K562 (cell line): ENCODE measurements at regions not wholly inside any gene's neighbourhood (a gene's known extent, or its start where the extent isn't known, plus 50 kb on each side); places are given as distances from the start of the nearest gene placed in this dataset.

ENCODE experiments used
- AFF4 ChIP-seq: sonication (generic); formaldehyde crosslinking; IDR thresholded peaks from 2 replicates; pipeline ENCODE4 v1.8.0; 2023; ENCODE audit warnings: mild to moderate bottlenecking, missing genetic modification reagents
- ATF1 ChIP-seq, 2 experiments: fragments of 450-650 bp in 1 of 2; IDR thresholded peaks; 2 replicates each; pipeline ENCODE4 v1.6.1; 2016; ENCODE audit warnings: missing compliant biosample characterization in 1 of 2, missing genetic modification characterization in 1 of 2
- CTCF ChIP-seq, 3 experiments: IDR thresholded peaks in 2 of 3; conservative IDR thresholded peaks in 1 of 3; 2 replicates each; pipeline ENCODE4 v1.5.1; 2011 to 2012; ENCODE audit warnings: low read length in 3 of 3, mild to moderate bottlenecking in 3 of 3, control low read depth in 2 of 3, improper control_type of control experiment in 1 of 3, inconsistent platforms in 1 of 3, low read depth in 1 of 3, mixed read lengths in 1 of 3, moderate library complexity in 1 of 3; ENCODE audit not compliant: insufficient read depth in 2 of 3
- DMBX1 ChIP-seq: fragments of 250-450 bp; sonication (Bioruptor Pico); IDR thresholded peaks from 2 replicates; pipeline ENCODE4 v1.8.0; 2022; ENCODE audit warnings: inconsistent platforms, mild to moderate bottlenecking, moderate library complexity, borderline replicate concordance
- ETV6 ChIP-seq, 3 experiments: fragments of 150-350 bp in 1 of 3; sonication (generic) in 1 of 3; formaldehyde crosslinking in 1 of 3; IDR thresholded peaks; 2 replicates each; pipeline versions ENCODE4 v1.6.1 to v1.8.0; 2014 to 2022; ENCODE audit warnings: borderline replicate concordance in 2 of 3, low read depth in 2 of 3, antibody characterized with exemption in 1 of 3, low read length in 1 of 3, mild to moderate bottlenecking in 1 of 3, missing genetic modification reagents in 1 of 3
- JUN ChIP-seq, 2 experiments: sonication (generic) in 1 of 2; formaldehyde crosslinking in 1 of 2; IDR thresholded peaks; 2 replicates each; pipeline versions ENCODE4 v1.6.1 to v1.8.0; 2012 to 2022; ENCODE audit warnings: borderline replicate concordance in 2 of 2, mild to moderate bottlenecking in 2 of 2, improper control_type of control experiment in 1 of 2, low read depth in 1 of 2, low read length in 1 of 2, missing genetic modification reagents in 1 of 2
- POLR2A ChIP-seq: fragments of 450-650 bp; conservative IDR thresholded peaks from 2 replicates; pipeline ENCODE4 v1.6.1; 2016
- RNF219 ChIP-seq: fragments of 250-450 bp; sonication (Bioruptor Pico); IDR thresholded peaks from 2 replicates; pipeline ENCODE4 v1.5.0; 2022; ENCODE audit warnings: mild to moderate bottlenecking
- TAF1 ChIP-seq: IDR thresholded peaks from 2 replicates; pipeline ENCODE4 v1.6.1; 2011; ENCODE audit warnings: mild to moderate bottlenecking, low read length, moderate library complexity; ENCODE audit not compliant: insufficient read depth, control insufficient read depth, severe bottlenecking; ENCODE audit errors: extremely low read depth
- ZC3H4 ChIP-seq: sonication (generic); formaldehyde crosslinking; IDR thresholded peaks from 2 replicates; pipeline ENCODE4 v1.9.0; 2021; ENCODE audit warnings: missing genetic modification reagents, borderline replicate concordance
- ZNF24 ChIP-seq: fragments of 450-650 bp; IDR thresholded peaks from 2 replicates; pipeline ENCODE4 v1.6.1; 2016
- ZNF253 ChIP-seq: fragments of 250-450 bp; sonication (Bioruptor Pico); conservative IDR thresholded peaks from 2 replicates; pipeline ENCODE4 v1.6.1; 2021; ENCODE audit warnings: mild to moderate bottlenecking

- TF ChIP-seq ATF1 (CRISPR knock-in tag; IDR thresholded peaks at IDR 0.05) (no peak), ATF1 (tag; IDR thresholded peaks at IDR 0.05) (no peak), CTCF (IDR thresholded peaks at IDR 0.05 in 2 of 3, conservative IDR thresholded peaks at IDR 0.05 in 1 of 3; ENCODE audit: insufficient read depth in 2 of 3, low read depth in 1 of 3, low read length in 3 of 3) (no peak), ZC3H4 (no peak), JUN (IDR thresholded peaks at IDR 0.05; ENCODE audit: borderline replicate concordance, low read depth, low read length) (no peak), JUN (CRISPR knock-in tag; IDR thresholded peaks at IDR 0.05; ENCODE audit: borderline replicate concordance) (no peak), TAF1 (no peak), ETV6 (IDR thresholded peaks at IDR 0.05; ENCODE audit: borderline replicate concordance in 1 of 2, low read depth in 2 of 2, low read length in 1 of 2) (no peak), ETV6 (CRISPR knock-in tag; IDR thresholded peaks at IDR 0.05; ENCODE audit: borderline replicate concordance) (no peak), DMBX1 (CRISPR knock-in tag) (no peak), ZNF24 (no peak), RNF219 (CRISPR knock-in tag) (no peak), ZNF253 (CRISPR knock-in tag) (no peak), POLR2A (no peak), AFF4 (no peak)
Measured at GRCh38 chr18:78221496-78221895, 758.1 kb upstream of the SALL3 start.
